HG03097 (cell line): ENCODE measurements at regions not wholly inside any gene's neighbourhood (a gene's known extent, or its start where the extent isn't known, plus 50 kb on each side); places are given as distances from the start of the nearest gene placed in this dataset.
A peak's percentile ranks its signal among the peaks of the same experiment; 100 is the strongest.

Source experiments
- ATAC-seq: cut with Tn5 transposase; IDR thresholded peaks from one replicate; pipeline ENCODE4 v1.9.1; 2021; ENCODE audit not compliant: unreplicated experiment, low FRiP score

DNA sequence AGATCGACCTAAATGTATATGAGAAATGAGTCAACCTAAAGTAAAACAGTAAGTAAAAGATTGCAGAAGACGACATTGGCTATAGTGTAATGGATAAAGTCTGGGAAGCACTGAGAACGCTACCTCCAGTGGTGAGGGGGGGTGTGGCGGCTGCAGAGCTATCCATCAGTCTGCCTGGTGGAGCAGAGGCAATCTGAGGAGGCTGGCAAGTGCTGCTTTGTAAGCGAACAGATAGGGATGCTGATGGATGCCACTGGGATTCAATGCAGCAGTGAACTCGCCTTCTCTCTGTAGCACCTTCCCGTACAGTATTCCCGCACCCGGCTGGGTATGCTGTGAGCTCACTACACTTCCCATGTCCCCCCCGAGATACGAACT is 261.5 kb downstream of the NSG2 start:
- no peak for ATAC-seq

GRCh38 chr5:174307656-174308271 is 262.3 kb downstream of the NSG2 start:
- no peak for ATAC-seq

DNA sequence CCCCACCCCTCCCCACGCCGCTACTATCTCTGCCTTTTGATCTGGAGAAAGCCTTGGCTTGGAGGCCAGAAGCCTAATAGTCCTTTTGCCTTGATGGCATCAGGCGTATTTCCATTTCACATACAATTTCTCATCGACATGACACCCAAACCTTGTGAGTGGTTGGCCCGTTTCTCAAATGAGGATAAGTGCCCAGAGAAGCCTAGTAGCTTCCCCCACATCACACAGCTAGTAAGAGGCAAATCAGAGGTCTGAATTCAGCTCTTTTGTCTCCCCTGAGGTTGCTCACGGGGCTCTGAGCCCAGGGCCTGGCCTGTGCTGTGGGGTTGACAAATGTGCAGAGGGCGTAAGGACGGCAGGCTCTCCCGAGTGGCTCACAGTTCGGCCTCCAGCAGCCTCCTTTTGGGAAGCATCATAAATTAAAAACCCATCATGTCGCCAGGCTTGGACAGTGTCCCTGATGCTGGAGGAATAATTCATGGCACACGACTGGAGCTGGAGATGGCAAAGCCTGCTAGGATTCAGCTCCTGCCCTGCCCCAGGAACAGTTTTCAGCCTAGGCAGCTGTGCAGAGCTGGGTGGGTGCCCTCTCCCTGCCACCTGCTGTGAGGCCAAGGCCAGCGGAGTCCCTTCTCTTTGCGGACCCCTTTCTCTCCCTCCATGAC is 263.8 kb downstream of the NSG2 start:
- ATAC-seq = no peak

DNA sequence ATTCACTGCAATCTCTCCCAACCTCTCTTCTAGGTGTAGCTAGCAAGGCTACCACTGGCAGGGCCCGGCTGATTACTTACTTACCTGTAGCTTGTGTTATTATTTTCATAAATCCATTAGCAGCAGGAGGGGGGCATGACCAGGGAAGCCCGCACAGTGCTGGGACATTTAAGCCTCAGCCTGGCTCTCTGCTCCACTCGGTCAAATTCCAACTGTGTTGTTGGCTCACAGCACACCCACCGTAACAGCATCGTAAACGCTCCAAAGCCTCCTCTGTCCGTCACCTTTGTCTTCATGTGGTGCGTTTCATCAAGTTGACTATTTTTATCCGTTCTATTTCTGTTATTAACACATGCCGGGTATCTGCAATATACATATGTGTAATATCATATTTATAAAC is 264.7 kb downstream of the NSG2 start:
- ATAC-seq = no peak

GRCh38 chr5:174310706-174311105 is 265.2 kb downstream of the NSG2 start:
- no peak for ATAC-seq

- ATAC-seq = no peak
These were observed 265.6 kb downstream of the NSG2 start for GRCh38 chr5:174311121-174311520.

- ATAC-seq = peak; percentile 65
These were observed 266.2 kb downstream of the NSG2 start for GRCh38 chr5:174311531-174312269.

- no peak for ATAC-seq
These were observed 266.7 kb downstream of the NSG2 start for GRCh38 chr5:174312270-174312617.

- ATAC-seq = no peak
These were observed 267.1 kb downstream of the NSG2 start for GRCh38 chr5:174312641-174313040.

DNA sequence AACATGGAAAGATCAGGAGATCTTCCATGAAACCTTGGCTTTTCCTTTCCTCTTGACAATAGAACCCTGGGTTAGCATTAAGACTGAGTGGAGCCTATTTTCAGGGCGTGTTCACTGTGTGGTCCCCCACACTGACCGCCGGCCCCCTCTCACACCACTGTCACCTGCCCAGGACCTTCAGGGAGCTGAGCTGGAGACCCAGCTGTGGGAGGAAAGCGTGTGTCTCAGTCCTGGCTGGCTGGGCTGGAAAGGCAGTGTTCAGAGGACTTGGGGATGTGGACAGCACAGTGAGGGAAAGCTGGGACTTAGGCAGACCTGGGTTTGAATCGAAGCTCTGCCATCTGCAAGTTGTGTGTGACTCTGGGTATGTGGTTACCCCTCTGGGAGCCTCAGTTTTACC is 268.1 kb downstream of the NSG2 start:
- no peak for ATAC-seq

DNA sequence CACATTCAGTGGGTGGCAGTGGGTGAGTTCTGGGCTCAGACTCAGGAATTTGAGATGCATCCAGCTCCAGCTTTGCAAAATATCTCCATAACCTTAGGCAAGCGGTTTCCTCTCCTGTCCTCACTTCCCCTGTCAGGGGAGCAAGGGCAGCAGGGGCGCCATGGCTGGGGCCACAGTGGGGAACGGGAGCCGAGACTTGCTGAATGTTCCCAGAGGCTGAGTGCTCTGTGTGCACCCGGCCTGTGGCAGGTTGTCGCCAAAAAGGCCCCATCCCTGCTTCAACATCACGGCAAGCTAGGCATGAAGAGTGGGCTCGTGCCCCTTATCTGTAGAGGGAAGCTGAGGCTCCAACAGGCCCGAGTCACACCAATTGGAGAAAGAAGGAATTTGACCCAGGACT is 268.8 kb downstream of the NSG2 start:
- no peak for ATAC-seq

GRCh38 chr5:174315471-174315870 is 270.0 kb downstream of the NSG2 start:
- ATAC-seq = no peak

- ATAC-seq = no peak
These were observed 270.4 kb downstream of the NSG2 start for GRCh38 chr5:174315871-174316270.

- ATAC-seq = no peak
These were observed 270.8 kb downstream of the NSG2 start for GRCh38 chr5:174316326-174316725.

DNA sequence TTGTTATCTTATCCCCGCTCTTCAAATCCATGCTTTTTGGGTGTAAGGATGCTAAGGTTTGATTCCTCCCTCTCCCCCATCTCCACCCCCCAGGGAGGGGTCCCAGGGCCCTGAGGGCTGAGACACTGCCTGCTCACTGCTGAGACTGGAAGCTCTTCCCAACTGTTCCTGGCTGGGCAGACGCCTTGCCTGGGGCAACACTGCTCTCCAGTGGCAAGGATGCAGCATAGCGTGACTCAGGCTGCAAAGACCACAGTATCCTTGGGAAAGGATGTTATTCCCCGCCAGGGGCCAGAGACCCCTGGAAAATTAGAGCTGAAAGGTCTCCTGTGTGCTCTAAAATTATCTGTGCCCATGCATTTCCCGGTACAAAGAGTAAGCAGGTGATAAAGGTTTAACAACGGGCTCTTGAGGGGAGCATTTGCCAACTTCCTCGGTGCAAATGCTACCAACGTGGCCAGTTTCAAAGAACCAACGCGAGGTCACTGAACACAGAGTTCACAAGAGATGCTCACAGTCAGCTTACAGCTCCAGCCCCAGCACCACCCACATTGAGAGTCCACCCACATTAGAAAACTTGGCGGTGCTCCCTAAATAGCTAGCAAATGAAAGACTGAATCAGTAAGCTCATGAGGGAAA is 271.9 kb downstream of the NSG2 start:
- ATAC-seq = no peak

- no peak for ATAC-seq
These were observed 273.1 kb downstream of the NSG2 start for GRCh38 chr5:174318578-174318977.

DNA sequence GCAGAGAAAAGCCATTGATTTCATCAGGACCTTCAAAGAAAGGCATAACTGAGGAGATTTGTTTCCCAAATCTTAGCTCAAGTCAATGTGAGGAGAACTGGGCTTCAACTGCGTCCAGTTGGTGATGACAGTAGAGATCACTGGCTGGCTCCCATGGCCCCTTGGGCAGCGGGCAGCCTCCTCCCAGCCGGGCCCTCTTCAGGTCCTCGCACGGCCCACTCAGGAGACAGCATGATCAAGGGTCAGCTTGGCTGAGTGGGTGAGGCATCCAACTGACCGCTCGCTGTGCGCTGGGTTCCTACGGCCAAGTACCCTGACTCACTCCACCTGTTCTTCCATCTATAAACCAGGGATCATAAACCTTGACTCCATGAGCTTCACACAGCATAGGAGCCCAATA is 274.0 kb downstream of the NSG2 start:
- ATAC-seq = no peak

- no peak for ATAC-seq
These were observed 274.5 kb downstream of the NSG2 start for GRCh38 chr5:174320051-174320450.

DNA sequence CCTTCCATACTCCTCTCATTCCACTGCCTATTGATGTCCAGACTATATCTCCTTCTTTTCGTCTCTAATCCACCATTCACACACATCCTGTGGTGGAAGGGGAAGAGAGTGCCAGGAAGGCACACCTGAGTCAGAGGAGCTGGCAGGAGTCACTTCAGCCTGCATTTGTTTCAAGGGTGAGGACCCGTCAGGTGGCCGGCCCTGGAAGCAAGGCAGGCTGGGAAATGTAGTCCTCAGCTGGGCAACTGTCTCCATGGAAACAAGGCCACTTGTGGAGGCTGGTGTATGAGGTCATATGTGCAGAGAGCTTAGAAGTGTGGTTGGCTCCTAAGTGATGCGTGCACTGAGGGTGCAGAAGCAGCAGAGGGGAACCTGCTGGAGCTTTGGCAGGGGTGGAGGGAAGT is 278.4 kb downstream of the NSG2 start:
- no peak for ATAC-seq

- no peak for ATAC-seq
These were observed 279.2 kb downstream of the NSG2 start for GRCh38 chr5:174324680-174325079.

GRCh38 chr5:174325431-174325830 is 279.9 kb downstream of the NSG2 start:
- ATAC-seq = no peak

- ATAC-seq = no peak
These were observed 280.5 kb downstream of the NSG2 start for GRCh38 chr5:174325961-174326360.
